GM23338 (cell line): ENCODE measurements at regions not wholly inside any gene's neighbourhood (a gene's known extent, or its start where the extent isn't known, plus 50 kb on each side); places are given as distances from the start of the nearest gene placed in this dataset.

ENCODE experiments used
- ATAC-seq: fragments of 200-7000 bp; cut with Tn5 transposase; 3 replicates; pipeline ENCODE4 v1.9.1; 2020
- DNase-seq: peaks from one replicate; pipeline ENCODE4 v3.0.0-alpha.2; 2015; ENCODE audit warnings: low spot score
- H2AFZ ChIP-seq: fragments of 200-600 bp; sonication (generic); 2 replicates; pipeline ENCODE4 v1.8.0; 2016; ENCODE audit warnings: antibody characterized with exemption, mild to moderate bottlenecking, moderate library complexity
- H3F3A ChIP-seq: fragments of 200-600 bp; sonication (generic); replicated peaks from 2 replicates; pipeline ENCODE4 v1.8.0; 2017; ENCODE audit warnings: antibody characterized with exemption, mixed run types, low read depth
- H3K27ac ChIP-seq: fragments of 200-600 bp; sonication (generic); 2 replicates; pipeline ENCODE4 v1.6.1; 2016; ENCODE audit warnings: low read depth
- H3K27me3 ChIP-seq: fragments of 200-600 bp; sonication (generic); 2 replicates; pipeline ENCODE4 v1.8.0; 2016; ENCODE audit warnings: mild to moderate bottlenecking, mixed run types, moderate library complexity; ENCODE audit not compliant: insufficient read depth
- H3K36me3 ChIP-seq: fragments of 200-600 bp; sonication (generic); 2 replicates; pipeline ENCODE4 v1.8.0; 2016; ENCODE audit warnings: mild to moderate bottlenecking; ENCODE audit not compliant: insufficient read depth
- H3K4me1 ChIP-seq: fragments of 200-600 bp; sonication (generic); 2 replicates; pipeline ENCODE4 v1.8.0; 2016; ENCODE audit warnings: mild to moderate bottlenecking, moderate library complexity; ENCODE audit not compliant: insufficient read depth
- H3K4me2 ChIP-seq: fragments of 200-600 bp; sonication (generic); 2 replicates; pipeline ENCODE4 v1.7.1; 2017; ENCODE audit warnings: mixed run types
- H3K4me3 ChIP-seq: fragments of 200-600 bp; sonication (generic); 2 replicates; pipeline ENCODE4 v1.6.1; 2016; ENCODE audit warnings: mixed run types
- H3K79me2 ChIP-seq: fragments of 200-600 bp; sonication (generic); replicated peaks from 2 replicates; pipeline ENCODE4 v1.8.0; 2017; ENCODE audit warnings: mild to moderate bottlenecking; ENCODE audit not compliant: insufficient read depth
- H3K9me2 ChIP-seq: fragments of 200-600 bp; sonication (generic); 2 replicates; pipeline ENCODE4 v1.8.0; 2017; ENCODE audit not compliant: insufficient read depth
- H4K20me1 ChIP-seq: fragments of 200-600 bp; sonication (generic); replicated peaks from 2 replicates; pipeline ENCODE4 v1.8.0; 2017; ENCODE audit warnings: mild to moderate bottlenecking; ENCODE audit not compliant: insufficient read depth
- H3K27ac Mint-ChIP-seq: 2 replicates; pipeline ENCODE4 v1.8.0; 2020; ENCODE audit warnings: inconsistent platforms, mild to moderate bottlenecking, moderate library complexity, mixed read lengths
- H3K27me3 Mint-ChIP-seq: 3 replicates; pipeline ENCODE4 v1.8.0; 2022; ENCODE audit warnings: low read depth, mild to moderate bottlenecking, moderate library complexity, mixed read lengths, inconsistent platforms; ENCODE audit not compliant: insufficient read depth, poor library complexity
- H3K36me3 Mint-ChIP-seq: 3 replicates; pipeline ENCODE4 v1.8.0; 2021; ENCODE audit warnings: low read depth, mild to moderate bottlenecking, inconsistent platforms, moderate library complexity, mixed read lengths
- H3K4me1 Mint-ChIP-seq: 3 replicates; pipeline ENCODE4 v1.8.0; 2020; ENCODE audit warnings: mild to moderate bottlenecking, inconsistent platforms, mixed read lengths
- H3K4me3 Mint-ChIP-seq: 3 replicates; pipeline ENCODE4 v1.8.0; 2021; ENCODE audit warnings: moderate library complexity, mild to moderate bottlenecking, inconsistent platforms, mixed read lengths
- H3K9me3 Mint-ChIP-seq: 3 replicates; pipeline ENCODE4 v1.8.0; 2020; ENCODE audit warnings: moderate library complexity, mild to moderate bottlenecking, inconsistent platforms, mixed read lengths
- CREB1 ChIP-seq: fragments of 250-450 bp; sonication (Bioruptor Pico); IDR thresholded peaks from 2 replicates; pipeline ENCODE4 v1.5.0; 2020; ENCODE audit warnings: low read depth, mild to moderate bottlenecking, moderate library complexity
- CTCF ChIP-seq, 2 experiments: fragments of 200-600 bp in 1 of 2; sonication (generic) in 1 of 2; conservative IDR thresholded peaks; 2 replicates each; pipeline versions ENCODE4 v1.5.1 to v1.6.1; 2016 to 2017; ENCODE audit warnings: antibody characterized with exemption in 2 of 2, low read depth in 2 of 2, mild to moderate bottlenecking in 2 of 2, moderate library complexity in 1 of 2
- EZH2 ChIP-seq: fragments of 200-600 bp; sonication (generic); IDR thresholded peaks from one replicate; pipeline ENCODE4 v1.8.0; 2017; ENCODE audit warnings: antibody characterized with exemption, mild to moderate bottlenecking, low read depth; ENCODE audit not compliant: unreplicated experiment
- EZH2phosphoT487 ChIP-seq: fragments of 200-600 bp; sonication (generic); IDR thresholded peaks from one replicate; pipeline ENCODE4 v1.8.1; 2018; ENCODE audit warnings: antibody characterized with exemption; ENCODE audit not compliant: unreplicated experiment
- JUNB ChIP-seq: IDR thresholded peaks from one replicate; pipeline ENCODE4 v1.6.1; 2016; ENCODE audit warnings: antibody characterized with exemption; ENCODE audit not compliant: unreplicated experiment
- NANOG ChIP-seq: IDR thresholded peaks from 2 replicates; pipeline ENCODE4 v1.6.1; 2016; ENCODE audit warnings: antibody characterized with exemption, borderline replicate concordance
- POLR2AphosphoS5 ChIP-seq: IDR thresholded peaks from 2 replicates; pipeline ENCODE4 v1.6.1; 2016; ENCODE audit warnings: antibody characterized with exemption, low read depth
- REST ChIP-seq: IDR thresholded peaks from one replicate; pipeline ENCODE4 v1.6.1; 2018; ENCODE audit warnings: antibody characterized with exemption; ENCODE audit not compliant: unreplicated experiment
- STAT1 ChIP-seq: IDR thresholded peaks from one replicate; pipeline ENCODE4 v1.6.1; 2016; ENCODE audit warnings: antibody characterized with exemption; ENCODE audit not compliant: unreplicated experiment
- ZNF114 ChIP-seq: fragments of 250-450 bp; sonication (Bioruptor Pico); IDR thresholded peaks from 2 replicates; pipeline ENCODE4 v1.5.0; 2020; ENCODE audit warnings: mild to moderate bottlenecking, moderate library complexity
- ZNF331 ChIP-seq: fragments of 250-450 bp; sonication (Bioruptor Pico); IDR thresholded peaks from 2 replicates; pipeline ENCODE4 v1.5.0; 2020; ENCODE audit warnings: low read depth, mild to moderate bottlenecking, moderate library complexity
- ZNF462 ChIP-seq: fragments of 250-450 bp; sonication (Bioruptor Pico); IDR thresholded peaks from 2 replicates; pipeline ENCODE4 v1.5.0; 2020; ENCODE audit warnings: mild to moderate bottlenecking, moderate library complexity

- TF ChIP-seq CTCF (conservative IDR thresholded peaks at IDR 0.05; ENCODE audit: low read depth in 2 of 2), result no peak
- no peak for TF ChIP-seq ZNF331 (CRISPR knock-in tag)
- TF ChIP-seq STAT1, result no peak
- no peak for TF ChIP-seq JUNB
These were observed 249.1 kb upstream of the NR4A3 start (continued) for GRCh38 chr9:99572567-99572966.

- no peak overlapping the region for H3K4me3 Mint-ChIP-seq
- H3K36me3 Mint-ChIP-seq, result no peaks in the 10 kb centered on the region
- Histone ChIP-seq H3K79me2 (no peaks in the 10 kb centered on the region), H3K36me3 (no peaks in the 10 kb centered on the region), H3K4me1 (peaks cover 7% of the 10 kb centered on the region; the same call in 1 of the 2 replicates), H4K20me1 (no peaks in the 10 kb centered on the region), H3K9me2 (peaks cover 9% of the 10 kb centered on the region; the same call in 1 of the 2 replicates), H3K27me3 (no peaks in the 10 kb centered on the region), H2AFZ (no peak overlapping the region), H3K4me3 (no peak overlapping the region), H3F3A (no peaks in the 10 kb centered on the region), H3K27ac (no peak overlapping the region), H3K4me2 (no peak overlapping the region)
- DNase-seq, result no peak
- peaks cover 3% of the 10 kb centered on the region; the same call in 2 of the 3 replicates for H3K4me1 Mint-ChIP-seq
- peaks cover 3% of the 10 kb centered on the region for H3K27me3 Mint-ChIP-seq
- no peak overlapping the region for H3K27ac Mint-ChIP-seq
- no peak for ATAC-seq
- no peaks in the 10 kb centered on the region for H3K9me3 Mint-ChIP-seq
- TF ChIP-seq POLR2AphosphoS5 (no peak), CTCF (conservative IDR thresholded peaks at IDR 0.05; ENCODE audit: low read depth in 2 of 2) (no peak), STAT1 (no peak), NANOG (no peak), ZNF114 (no peak), ZNF331 (CRISPR knock-in tag) (no peak), EZH2phosphoT487 (no peak), EZH2 (no peak), REST (no peak), CREB1 (CRISPR knock-in tag) (no peak), JUNB (no peak), ZNF462 (no peak)
These were observed 248.6 kb upstream of the NR4A3 start for GRCh38 chr9:99573085-99573484.
